ENCODE measurements at regions not wholly inside any gene's neighbourhood (a gene's known extent, or its start where the extent isn't known, plus 50 kb on each side); places are given as distances from the start of the nearest gene placed in this dataset.
A peak's percentile ranks its signal among the peaks of the same experiment; 100 is the strongest.
"Not testable (repeated sequence)": the region's sequence is repeated elsewhere in the genome, so short reads cannot be mapped to it uniquely, and the experiment has no call there.

DNA sequence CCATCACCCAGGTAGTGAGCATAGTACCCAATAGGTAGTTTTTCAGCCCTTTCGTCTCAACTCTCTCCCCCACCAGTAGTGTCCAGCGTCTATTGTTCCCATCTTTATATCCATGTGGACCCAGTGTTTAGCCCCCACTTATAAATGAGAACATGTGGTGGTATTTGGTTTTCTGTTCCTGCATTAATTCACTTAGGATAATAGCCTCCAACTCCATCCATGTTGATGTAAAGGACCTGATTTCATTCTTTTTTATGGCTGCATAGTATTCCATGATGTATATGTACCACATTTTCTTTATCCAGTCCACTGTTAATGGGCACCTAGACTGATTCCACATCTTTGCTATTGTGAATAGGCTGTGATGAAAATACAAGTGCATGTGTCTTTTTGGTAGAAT lies 51.3 kb downstream of the NACA2 start:
- not testable (repeated sequence) for DNase-seq (ENCODE audit: low spot score)

GRCh38 chr17:61538480-61538879 lies 52.5 kb downstream of the NACA2 start:
- peak; percentile 86 for DNase-seq (ENCODE audit: low spot score)

DNA sequence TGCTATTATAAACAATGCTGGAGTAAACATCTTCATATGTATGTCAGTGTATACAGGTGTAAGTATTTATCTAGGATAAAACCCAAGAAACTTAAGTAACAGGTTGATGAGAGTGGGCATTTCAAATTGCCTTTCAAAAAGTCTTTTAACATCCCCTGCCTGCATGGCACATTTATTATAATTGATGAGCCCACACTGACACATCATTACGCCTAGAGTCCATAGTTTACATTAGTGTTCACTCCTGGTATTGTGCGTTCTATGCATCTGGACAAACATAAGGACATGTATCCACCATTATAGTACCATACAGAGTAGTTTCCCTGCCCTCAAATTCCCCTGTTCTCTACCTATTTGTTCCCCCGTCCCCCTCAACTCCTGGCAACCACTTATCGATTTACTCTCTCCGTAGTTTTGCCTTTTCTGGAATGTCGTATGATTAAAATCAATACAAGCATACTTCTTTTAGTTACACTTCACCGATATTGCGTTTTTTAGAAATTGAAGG lies 53.7 kb downstream of the NACA2 start:
- DNase-seq (ENCODE audit: low spot score) = no peak

GRCh38 chr17:61536422-61536955 lies 54.5 kb downstream of the NACA2 start:
- peak; percentile 27 for DNase-seq (ENCODE audit: low spot score)
